ENCODE measurements at regions not wholly inside any gene's neighbourhood (a gene's known extent, or its start where the extent isn't known, plus 50 kb on each side); places are given as distances from the start of the nearest gene placed in this dataset.

DNA sequence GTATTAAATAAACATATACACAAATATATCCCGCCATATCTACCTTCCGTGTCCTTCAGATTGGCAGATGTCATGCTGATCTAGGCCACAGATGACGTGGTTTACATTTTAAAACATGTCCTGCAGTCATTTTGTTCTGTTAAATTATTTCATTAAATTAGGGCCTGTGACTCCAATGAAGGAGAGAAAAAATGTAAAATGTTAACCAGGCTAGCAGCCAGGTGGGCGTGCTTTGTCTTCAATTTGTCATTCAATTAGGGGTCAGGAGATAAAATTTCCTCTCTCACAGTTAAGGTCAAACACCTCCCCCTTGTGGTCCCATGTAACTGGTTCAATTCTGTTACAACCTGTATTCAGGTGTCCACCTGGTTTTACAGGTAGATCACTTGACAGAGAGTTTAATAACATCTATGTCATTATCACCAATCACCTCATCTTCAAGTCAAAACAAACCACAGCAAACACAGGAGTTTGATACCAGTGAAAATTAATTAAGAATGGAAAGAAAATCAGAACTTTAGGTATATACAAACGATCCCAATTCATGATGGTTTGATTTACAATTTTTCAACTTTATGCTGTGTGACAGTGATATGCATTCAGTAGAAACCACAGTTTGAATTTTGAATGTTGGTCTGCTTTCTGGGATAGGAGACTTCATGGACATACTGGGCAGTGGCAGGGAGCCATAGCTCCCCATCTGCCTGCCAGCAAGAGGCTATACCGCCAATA lies 339.4 kb downstream of the CMPK2 start:
- H2AFZ ChIP-seq (ENCODE audit: low read length) = no peak overlapping the region
- no peaks in the 10 kb centered on the region for H3K4me1 ChIP-seq (ENCODE audit: insufficient read depth, low read length)
- H3K9me3 ChIP-seq (ENCODE audit: low read length) = no peaks in the 10 kb centered on the region
- intact Hi-C loops (cut with micrococcal nuclease) = no loop called here
- POLR2A ChIA-PET (ENCODE audit: unreplicated experiment) = no interaction called here
- CTCF ChIA-PET = no interaction called here
- H4K20me1 ChIP-seq (ENCODE audit: low read length) = no peaks in the 10 kb centered on the region
- H3K27ac ChIP-seq (ENCODE audit: low read length) = no peak overlapping the region
- no peaks in the 10 kb centered on the region for H3F3A ChIP-seq (ENCODE audit: low read length, unreplicated experiment)
- H3K9me2 ChIP-seq (replicated peaks; ENCODE audit: low read length) = no peaks in the 10 kb centered on the region
- ATAC-seq (no peak), DNase-seq (peak; percentile 37)
- H3K4me2 ChIP-seq (ENCODE audit: low read length) = no peak overlapping the region
- no peak overlapping the region for H3K4me3 ChIP-seq (ENCODE audit: low read length)
- no TSS peak for BruUV-seq (replicated peaks)
- TF ChIP-seq EZH2phosphoT487 (IDR thresholded peaks at IDR 0.05; ENCODE audit: borderline replicate concordance, low read length) (no peak), EZH2 (IDR thresholded peaks at IDR 0.05; ENCODE audit: low read length, unreplicated experiment) (no peak)
- TF ChIP-seq, protein P1, sequence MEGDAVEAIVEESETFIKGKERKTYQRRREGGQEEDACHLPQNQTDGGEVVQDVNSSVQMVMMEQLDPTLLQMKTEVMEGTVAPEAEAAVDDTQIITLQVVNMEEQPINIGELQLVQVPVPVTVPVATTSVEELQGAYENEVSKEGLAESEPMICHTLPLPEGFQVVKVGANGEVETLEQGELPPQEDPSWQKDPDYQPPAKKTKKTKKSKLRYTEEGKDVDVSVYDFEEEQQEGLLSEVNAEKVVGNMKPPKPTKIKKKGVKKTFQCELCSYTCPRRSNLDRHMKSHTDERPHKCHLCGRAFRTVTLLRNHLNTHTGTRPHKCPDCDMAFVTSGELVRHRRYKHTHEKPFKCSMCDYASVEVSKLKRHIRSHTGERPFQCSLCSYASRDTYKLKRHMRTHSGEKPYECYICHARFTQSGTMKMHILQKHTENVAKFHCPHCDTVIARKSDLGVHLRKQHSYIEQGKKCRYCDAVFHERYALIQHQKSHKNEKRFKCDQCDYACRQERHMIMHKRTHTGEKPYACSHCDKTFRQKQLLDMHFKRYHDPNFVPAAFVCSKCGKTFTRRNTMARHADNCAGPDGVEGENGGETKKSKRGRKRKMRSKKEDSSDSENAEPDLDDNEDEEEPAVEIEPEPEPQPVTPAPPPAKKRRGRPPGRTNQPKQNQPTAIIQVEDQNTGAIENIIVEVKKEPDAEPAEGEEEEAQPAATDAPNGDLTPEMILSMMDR (conservative IDR thresholded peaks at IDR 0.05; ENCODE audit: low read depth, low read length) = peak; percentile 60
- H3K79me2 ChIP-seq (ENCODE audit: low read length) = no peaks in the 10 kb centered on the region
- H3K27me3 ChIP-seq (ENCODE audit: low read length) = peaks cover 24% of the 10 kb centered on the region; the same call in 1 of the 2 replicates
- no peaks in the 10 kb centered on the region for H3K36me3 ChIP-seq (ENCODE audit: low read depth, low read length)
- no peak overlapping the region for H3K9ac ChIP-seq (ENCODE audit: low read length)

DNA sequence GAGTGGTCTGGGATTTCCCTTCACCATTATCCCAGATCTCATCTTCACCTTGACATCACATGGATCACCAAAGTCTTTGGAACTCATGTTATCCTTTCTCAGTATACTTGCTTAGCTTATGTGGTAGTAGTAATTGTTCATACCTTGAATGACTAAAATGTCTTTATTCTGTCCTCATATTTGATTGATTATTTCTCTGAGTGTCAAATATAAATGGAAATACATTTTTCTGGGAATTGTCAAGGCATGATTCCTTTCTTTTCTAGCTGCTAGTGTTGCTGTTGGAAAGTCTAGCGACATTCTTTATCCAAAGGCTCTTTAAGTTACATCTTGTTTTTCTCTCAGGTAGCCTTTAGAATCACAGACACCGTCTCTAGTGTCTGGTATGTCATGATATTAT lies 334.4 kb downstream of the CMPK2 start:
- CTCF ChIA-PET = no interaction called here
- Histone ChIP-seq H3K36me3 (ENCODE audit: low read depth, low read length) (no peaks in the 10 kb centered on the region), H3K4me2 (ENCODE audit: low read length) (no peak overlapping the region), H3F3A (ENCODE audit: low read length, unreplicated experiment) (no peaks in the 10 kb centered on the region), H4K20me1 (ENCODE audit: low read length) (no peaks in the 10 kb centered on the region), H3K9ac (ENCODE audit: low read length) (no peak overlapping the region), H3K27me3 (ENCODE audit: low read length) (peaks cover 16% of the 10 kb centered on the region), H3K27ac (ENCODE audit: low read length) (no peak overlapping the region), H3K4me1 (ENCODE audit: insufficient read depth, low read length) (no peaks in the 10 kb centered on the region), H3K9me3 (ENCODE audit: low read length) (no peaks in the 10 kb centered on the region), H3K79me2 (ENCODE audit: low read length) (no peaks in the 10 kb centered on the region), H3K9me2 (replicated peaks; ENCODE audit: low read length) (no peaks in the 10 kb centered on the region), H2AFZ (ENCODE audit: low read length) (no peak overlapping the region), H3K4me3 (ENCODE audit: low read length) (no peak overlapping the region)
- TF ChIP-seq EZH2phosphoT487 (IDR thresholded peaks at IDR 0.05; ENCODE audit: borderline replicate concordance, low read length) = no peak
- TF ChIP-seq EZH2 (IDR thresholded peaks at IDR 0.05; ENCODE audit: low read length, unreplicated experiment) = no peak
- TF ChIP-seq, protein P1 (conservative IDR thresholded peaks at IDR 0.05; ENCODE audit: low read depth, low read length) = no peak
- intact Hi-C loops (cut with micrococcal nuclease) = no loop called here
- no TSS peak for BruUV-seq (replicated peaks)
- no peak for ATAC-seq
- no peak for DNase-seq
- POLR2A ChIA-PET (ENCODE audit: unreplicated experiment) = no interaction called here

DNA sequence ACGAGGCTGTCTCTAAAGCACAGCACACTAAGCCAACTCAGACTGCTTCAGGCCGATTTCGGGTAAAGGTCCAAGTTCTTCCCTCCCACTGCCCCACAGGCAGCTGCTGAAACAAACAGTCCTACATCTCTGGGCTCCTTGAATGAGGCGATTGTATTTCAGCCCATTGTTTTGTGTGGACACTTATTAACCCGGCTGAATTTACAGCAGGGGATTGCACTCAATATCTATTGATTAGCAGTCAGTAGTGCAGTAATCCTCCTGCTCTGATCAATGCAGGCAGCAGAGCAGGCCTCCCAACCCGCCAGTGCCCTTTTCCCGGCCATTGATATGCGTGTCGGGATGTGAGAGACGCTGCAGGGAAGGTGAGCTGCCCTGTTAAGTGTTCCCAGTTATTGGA lies 330.1 kb downstream of the CMPK2 start:
- H3F3A ChIP-seq (ENCODE audit: low read length, unreplicated experiment) = no peaks in the 10 kb centered on the region
- no peaks in the 10 kb centered on the region for H3K36me3 ChIP-seq (ENCODE audit: low read depth, low read length)
- no peak for ATAC-seq
- H3K9me3 ChIP-seq (ENCODE audit: low read length) = no peaks in the 10 kb centered on the region
- intact Hi-C loops (cut with micrococcal nuclease) = no loop called here
- no peak overlapping the region for H3K4me3 ChIP-seq (ENCODE audit: low read length)
- ChIA-PET CTCF (no interaction called here), POLR2A (ENCODE audit: unreplicated experiment) (no interaction called here)
- no peaks in the 10 kb centered on the region for H4K20me1 ChIP-seq (ENCODE audit: low read length)
- H3K79me2 ChIP-seq (ENCODE audit: low read length) = no peaks in the 10 kb centered on the region
- no peaks in the 10 kb centered on the region; the same call in 1 of the 2 replicates for H3K4me1 ChIP-seq (ENCODE audit: insufficient read depth, low read length)
- BruUV-seq (replicated peaks) = no TSS peak
- H3K27ac ChIP-seq (ENCODE audit: low read length) = no peak overlapping the region
- H2AFZ ChIP-seq (ENCODE audit: low read length) = no peak overlapping the region
- DNase-seq = no peak
- H3K27me3 ChIP-seq (ENCODE audit: low read length) = peaks cover 16% of the 10 kb centered on the region
- TF ChIP-seq EZH2 (IDR thresholded peaks at IDR 0.05; ENCODE audit: low read length, unreplicated experiment) (no peak), EZH2phosphoT487 (IDR thresholded peaks at IDR 0.05; ENCODE audit: borderline replicate concordance, low read length) (no peak)
- TF ChIP-seq, protein P1 (conservative IDR thresholded peaks at IDR 0.05; ENCODE audit: low read depth, low read length) = no peak
- no peak overlapping the region for H3K4me2 ChIP-seq (ENCODE audit: low read length)
- no peak overlapping the region for H3K9ac ChIP-seq (ENCODE audit: low read length)
- H3K9me2 ChIP-seq (replicated peaks; ENCODE audit: low read length) = no peaks in the 10 kb centered on the region; the same call in 1 of the 2 replicates
